ENCODE measurements at regions not wholly inside any gene's neighbourhood (a gene's known extent, or its start where the extent isn't known, plus 50 kb on each side); places are given as distances from the start of the nearest gene placed in this dataset.

DNA sequence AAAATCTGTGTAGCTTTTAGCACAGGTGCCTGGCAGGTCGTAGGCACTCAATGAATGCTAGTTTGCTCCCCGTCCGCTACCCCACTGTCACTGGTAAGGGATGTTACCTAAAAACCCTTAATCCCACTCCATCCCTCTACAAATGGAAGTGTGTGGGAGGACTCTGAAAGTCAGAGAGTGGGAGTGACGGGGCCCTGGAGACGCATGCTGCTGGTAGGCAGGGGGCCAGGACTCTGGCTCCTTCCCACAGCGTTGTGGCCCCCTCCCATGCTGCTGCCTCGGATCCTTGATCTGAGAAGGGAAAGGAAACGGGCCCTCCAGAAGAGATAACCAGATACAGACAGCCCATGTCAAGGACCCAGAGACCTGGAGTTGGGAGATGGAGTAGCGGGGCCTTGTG lies 249.3 kb downstream of the HAUS1 start:
- Histone ChIP-seq H3K27me3 (replicated peaks; ENCODE audit: control insufficient read depth, insufficient read depth, low read length) (peaks cover 24% of the 10 kb centered on the region), H3K36me3 (ENCODE audit: control insufficient read depth, insufficient read depth, low read length, severe bottlenecking) (no peaks in the 10 kb centered on the region), H3K9me3 (ENCODE audit: control insufficient read depth, low read length) (no peaks in the 10 kb centered on the region), H3K4me1 (ENCODE audit: control insufficient read depth, insufficient read depth, low read length) (no peaks in the 10 kb centered on the region), H3K4me3 (ENCODE audit: low read length) (no peak overlapping the region), H3K9ac (ENCODE audit: low read length) (no peak overlapping the region)
- no peak for DNase-seq (ENCODE audit: low read depth)

GRCh38 chr18:46356278-46357033 lies 252.3 kb downstream of the HAUS1 start:
- no peak overlapping the region for H3K9ac ChIP-seq (ENCODE audit: low read length)
- peaks cover 22% of the 10 kb centered on the region for H3K27me3 ChIP-seq (replicated peaks; ENCODE audit: control insufficient read depth, insufficient read depth, low read length)
- no peaks in the 10 kb centered on the region for H3K36me3 ChIP-seq (ENCODE audit: control insufficient read depth, insufficient read depth, low read length, severe bottlenecking)
- no peak overlapping the region for H3K4me3 ChIP-seq (ENCODE audit: low read length)
- no peaks in the 10 kb centered on the region for H3K4me1 ChIP-seq (ENCODE audit: control insufficient read depth, insufficient read depth, low read length)
- DNase-seq (ENCODE audit: low read depth): no peak
- H3K9me3 ChIP-seq (ENCODE audit: control insufficient read depth, low read length): peaks cover 16% of the 10 kb centered on the region

DNA sequence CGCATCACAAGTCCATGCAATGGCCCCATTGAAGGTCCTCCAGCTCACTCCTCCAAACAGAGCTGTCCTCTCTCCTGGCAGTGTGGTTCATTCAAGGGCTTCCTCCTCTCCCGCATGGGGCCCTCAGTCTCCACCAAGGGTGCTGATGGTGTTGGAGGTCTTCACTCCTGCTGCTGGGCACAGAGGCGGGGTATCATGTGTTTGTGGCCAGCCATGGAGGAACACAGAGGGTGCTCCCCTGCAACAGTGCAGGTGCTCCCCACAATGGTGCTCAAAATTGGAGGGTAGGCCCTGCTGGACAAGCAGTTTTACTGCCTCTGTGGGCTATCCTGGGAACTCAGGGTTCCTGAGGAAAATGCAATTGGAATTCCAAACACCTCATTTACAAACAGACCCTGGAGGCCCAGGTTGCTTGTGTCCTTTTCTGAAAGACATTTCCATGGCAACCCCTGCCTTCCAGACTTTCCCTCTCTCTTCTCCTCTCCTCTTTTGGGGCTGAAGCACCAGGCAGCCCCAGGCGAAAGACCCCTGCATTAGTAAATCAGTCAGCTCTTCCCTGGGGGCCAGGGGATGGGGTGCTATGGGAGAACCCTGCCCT lies 256.0 kb downstream of the HAUS1 start:
- Histone ChIP-seq H3K36me3 (ENCODE audit: control insufficient read depth, insufficient read depth, low read length, severe bottlenecking) (no peaks in the 10 kb centered on the region), H3K9me3 (ENCODE audit: control insufficient read depth, low read length) (peaks cover 16% of the 10 kb centered on the region), H3K4me3 (ENCODE audit: low read length) (no peak overlapping the region), H3K27me3 (replicated peaks; ENCODE audit: control insufficient read depth, insufficient read depth, low read length) (peaks cover 28% of the 10 kb centered on the region), H3K9ac (ENCODE audit: low read length) (no peak overlapping the region), H3K4me1 (ENCODE audit: control insufficient read depth, insufficient read depth, low read length) (no peaks in the 10 kb centered on the region)
- no peak for DNase-seq (ENCODE audit: low read depth)

DNA sequence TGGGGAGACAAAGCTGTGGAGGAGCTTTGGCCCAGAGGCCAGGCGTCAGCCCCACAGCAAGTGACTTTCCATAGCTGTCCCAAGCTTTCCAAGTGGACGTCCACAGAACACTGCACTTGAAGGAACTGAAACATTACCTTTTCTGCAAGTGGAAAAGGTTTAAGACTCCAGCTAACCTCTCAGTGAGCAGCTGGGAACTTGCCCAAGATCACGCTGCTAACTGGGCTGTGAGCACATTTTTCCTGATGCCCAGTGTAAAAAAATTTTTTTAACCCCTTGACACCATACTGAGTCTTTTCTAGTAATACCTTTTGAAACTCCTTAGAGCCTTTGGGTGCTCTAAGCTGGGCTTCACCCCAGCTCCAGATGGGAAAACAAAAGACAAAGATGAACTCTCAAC lies 256.7 kb downstream of the HAUS1 start:
- Histone ChIP-seq H3K27me3 (replicated peaks; ENCODE audit: control insufficient read depth, insufficient read depth, low read length) (peaks cover 28% of the 10 kb centered on the region), H3K4me1 (ENCODE audit: control insufficient read depth, insufficient read depth, low read length) (no peaks in the 10 kb centered on the region), H3K36me3 (ENCODE audit: control insufficient read depth, insufficient read depth, low read length, severe bottlenecking) (no peaks in the 10 kb centered on the region), H3K9me3 (ENCODE audit: control insufficient read depth, low read length) (peaks cover 16% of the 10 kb centered on the region), H3K4me3 (ENCODE audit: low read length) (no peak overlapping the region), H3K9ac (ENCODE audit: low read length) (no peak overlapping the region)
- DNase-seq (ENCODE audit: low read depth): no peak

DNA sequence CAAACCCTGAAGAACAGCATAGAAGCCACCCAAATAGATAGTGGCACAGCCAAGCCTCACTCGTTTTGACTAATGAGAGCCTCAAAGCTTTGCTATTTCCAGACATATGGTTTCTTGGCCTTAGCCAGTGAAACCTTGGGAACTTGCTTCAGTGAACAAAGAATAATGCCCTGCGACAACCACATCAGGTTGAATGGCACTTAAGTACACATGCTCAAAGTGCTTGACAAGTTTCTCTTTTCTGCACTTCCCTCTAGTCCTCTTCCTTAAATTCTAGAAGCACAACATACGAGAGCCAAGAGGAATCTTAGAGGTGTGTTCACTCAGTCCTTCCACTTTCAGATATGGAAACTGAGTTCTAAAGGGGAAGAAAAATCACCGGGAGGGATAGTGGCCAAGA lies 258.3 kb downstream of the HAUS1 start:
- Histone ChIP-seq H3K36me3 (ENCODE audit: control insufficient read depth, insufficient read depth, low read length, severe bottlenecking) (no peaks in the 10 kb centered on the region), H3K4me1 (ENCODE audit: control insufficient read depth, insufficient read depth, low read length) (no peaks in the 10 kb centered on the region), H3K27me3 (replicated peaks; ENCODE audit: control insufficient read depth, insufficient read depth, low read length) (peaks cover 15% of the 10 kb centered on the region), H3K9me3 (ENCODE audit: control insufficient read depth, low read length) (peaks cover 16% of the 10 kb centered on the region), H3K4me3 (ENCODE audit: low read length) (no peak overlapping the region), H3K9ac (ENCODE audit: low read length) (no peak overlapping the region)
- no peak for DNase-seq (ENCODE audit: low read depth)

DNA sequence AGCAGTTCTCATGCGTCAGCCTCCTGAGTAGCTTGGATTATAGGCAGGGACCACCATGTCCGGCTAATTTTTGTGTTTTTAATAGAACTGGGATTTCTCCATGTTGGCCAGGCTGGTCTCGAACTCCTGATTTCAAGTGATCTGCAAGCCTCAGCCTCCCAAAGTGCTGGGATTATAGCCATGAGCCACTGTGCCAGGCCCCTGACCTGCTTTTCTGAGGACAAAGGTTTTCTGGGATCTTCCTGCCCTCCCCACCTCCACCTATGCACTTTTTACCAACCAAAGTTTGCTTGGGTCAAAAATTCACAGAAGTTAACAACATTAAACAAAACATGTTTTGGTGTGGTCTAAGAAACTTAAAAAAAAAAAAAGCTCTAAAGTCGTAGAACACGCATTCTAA lies 259.9 kb downstream of the HAUS1 start:
- H3K4me1 ChIP-seq (ENCODE audit: control insufficient read depth, insufficient read depth, low read length): no peaks in the 10 kb centered on the region
- no peak overlapping the region for H3K9ac ChIP-seq (ENCODE audit: low read length)
- H3K9me3 ChIP-seq (ENCODE audit: control insufficient read depth, low read length): peaks cover 14% of the 10 kb centered on the region
- no peaks in the 10 kb centered on the region for H3K36me3 ChIP-seq (ENCODE audit: control insufficient read depth, insufficient read depth, low read length, severe bottlenecking)
- peaks cover 13% of the 10 kb centered on the region for H3K27me3 ChIP-seq (replicated peaks; ENCODE audit: control insufficient read depth, insufficient read depth, low read length)
- H3K4me3 ChIP-seq (ENCODE audit: low read length): no peak overlapping the region
- DNase-seq (ENCODE audit: low read depth): no peak

DNA sequence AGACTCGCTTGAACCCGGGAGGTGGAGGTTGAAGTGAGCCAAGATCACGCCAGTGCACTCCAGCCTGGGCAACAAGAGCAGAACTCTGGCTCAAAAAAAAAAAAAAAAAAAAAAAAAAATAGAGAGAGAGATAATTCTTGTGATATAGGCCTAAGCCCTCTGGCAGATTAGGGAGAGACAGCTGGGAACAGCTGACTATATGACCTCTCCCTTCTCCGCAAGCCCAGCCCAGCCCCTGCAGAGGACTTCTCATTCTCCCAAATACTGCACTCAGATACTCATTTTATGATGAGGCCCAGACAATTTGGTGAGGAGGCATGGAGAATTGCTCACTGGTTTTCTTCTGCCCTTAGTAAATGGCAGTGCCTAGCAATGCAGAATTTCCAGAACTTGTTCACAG lies 262.0 kb downstream of the HAUS1 start:
- Histone ChIP-seq H3K4me1 (ENCODE audit: control insufficient read depth, insufficient read depth, low read length) (no peaks in the 10 kb centered on the region), H3K27me3 (replicated peaks; ENCODE audit: control insufficient read depth, insufficient read depth, low read length) (peaks cover 23% of the 10 kb centered on the region), H3K9ac (ENCODE audit: low read length) (no peak overlapping the region), H3K9me3 (ENCODE audit: control insufficient read depth, low read length) (peaks cover 7% of the 10 kb centered on the region), H3K4me3 (ENCODE audit: low read length) (no peak overlapping the region), H3K36me3 (ENCODE audit: control insufficient read depth, insufficient read depth, low read length, severe bottlenecking) (no peaks in the 10 kb centered on the region)
- no peak for DNase-seq (ENCODE audit: low read depth)

GRCh38 chr18:46366751-46367376 lies 262.7 kb downstream of the HAUS1 start:
- no peak overlapping the region for H3K9ac ChIP-seq (ENCODE audit: low read length)
- H3K4me3 ChIP-seq (ENCODE audit: low read length): no peak overlapping the region
- no peak for DNase-seq (ENCODE audit: low read depth)
- no peaks in the 10 kb centered on the region for H3K4me1 ChIP-seq (ENCODE audit: control insufficient read depth, insufficient read depth, low read length)
- peaks cover 9% of the 10 kb centered on the region for H3K9me3 ChIP-seq (ENCODE audit: control insufficient read depth, low read length)
- peaks cover 25% of the 10 kb centered on the region for H3K27me3 ChIP-seq (replicated peaks; ENCODE audit: control insufficient read depth, insufficient read depth, low read length)
- H3K36me3 ChIP-seq (ENCODE audit: control insufficient read depth, insufficient read depth, low read length, severe bottlenecking): no peaks in the 10 kb centered on the region

GRCh38 chr18:46369323-46369722 lies 265.1 kb downstream of the HAUS1 start:
- Histone ChIP-seq H3K9ac (ENCODE audit: low read length) (no peak overlapping the region), H3K9me3 (ENCODE audit: control insufficient read depth, low read length) (peaks cover 9% of the 10 kb centered on the region), H3K27me3 (replicated peaks; ENCODE audit: control insufficient read depth, insufficient read depth, low read length) (peaks cover 23% of the 10 kb centered on the region), H3K4me1 (ENCODE audit: control insufficient read depth, insufficient read depth, low read length) (no peaks in the 10 kb centered on the region), H3K36me3 (ENCODE audit: control insufficient read depth, insufficient read depth, low read length, severe bottlenecking) (no peaks in the 10 kb centered on the region), H3K4me3 (ENCODE audit: low read length) (no peak overlapping the region)
- DNase-seq (ENCODE audit: low read depth): no peak

- no peaks in the 10 kb centered on the region for H3K36me3 ChIP-seq (ENCODE audit: control insufficient read depth, insufficient read depth, low read length, severe bottlenecking)
- peaks cover 9% of the 10 kb centered on the region for H3K9me3 ChIP-seq (ENCODE audit: control insufficient read depth, low read length)
- H3K4me1 ChIP-seq (ENCODE audit: control insufficient read depth, insufficient read depth, low read length): no peaks in the 10 kb centered on the region
- H3K27me3 ChIP-seq (replicated peaks; ENCODE audit: control insufficient read depth, insufficient read depth, low read length): peaks cover 24% of the 10 kb centered on the region
- no peak overlapping the region for H3K9ac ChIP-seq (ENCODE audit: low read length)
- no peak for DNase-seq (ENCODE audit: low read depth)
- H3K4me3 ChIP-seq (ENCODE audit: low read length): no peak overlapping the region
Observed at GRCh38 chr18:46370898-46371297, 266.7 kb downstream of the HAUS1 start.

DNA sequence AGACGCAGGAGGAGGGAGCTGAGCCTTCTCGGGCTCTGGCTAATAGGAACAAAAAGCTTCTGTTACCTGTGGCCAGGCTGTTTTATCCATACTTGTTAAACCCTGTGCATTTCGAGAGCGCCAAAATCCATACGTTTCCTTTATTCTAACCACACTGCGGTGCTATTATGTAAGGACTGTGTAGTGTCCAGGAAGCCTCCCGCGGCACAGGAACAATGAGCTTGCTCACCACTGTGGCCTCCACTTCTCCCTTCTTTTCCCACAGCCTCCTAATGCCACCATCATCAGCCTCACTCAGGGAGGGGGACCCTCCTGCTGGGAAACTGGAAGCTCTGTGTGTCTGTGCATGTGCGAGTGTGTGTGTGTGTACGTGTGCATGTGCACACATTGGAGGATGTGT lies 268.5 kb downstream of the HAUS1 start:
- no peak for DNase-seq (ENCODE audit: low read depth)
- H3K4me3 ChIP-seq (ENCODE audit: low read length): no peak overlapping the region
- H3K9ac ChIP-seq (ENCODE audit: low read length): no peak overlapping the region
- H3K4me1 ChIP-seq (ENCODE audit: control insufficient read depth, insufficient read depth, low read length): no peaks in the 10 kb centered on the region
- H3K9me3 ChIP-seq (ENCODE audit: control insufficient read depth, low read length): peaks cover 9% of the 10 kb centered on the region
- H3K36me3 ChIP-seq (ENCODE audit: control insufficient read depth, insufficient read depth, low read length, severe bottlenecking): no peaks in the 10 kb centered on the region
- peaks cover 24% of the 10 kb centered on the region for H3K27me3 ChIP-seq (replicated peaks; ENCODE audit: control insufficient read depth, insufficient read depth, low read length)

Measured in adipocyte (in vitro differentiated cells).